NB4 (cell line): ENCODE measurements at regions not wholly inside any gene's neighbourhood (a gene's known extent, or its start where the extent isn't known, plus 50 kb on each side); places are given as distances from the start of the nearest gene placed in this dataset.
"Not testable (repeated sequence)": the region's sequence is repeated elsewhere in the genome, so short reads cannot be mapped to it uniquely, and the experiment has no call there.

Experiments
- POLR2A ChIP-seq: IDR thresholded peaks from 2 replicates; pipeline ENCODE4 v1.6.1; 2011; ENCODE audit warnings: mild to moderate bottlenecking; ENCODE audit not compliant: insufficient read length; ENCODE audit errors: extremely low read depth
- TF ChIP-seq, protein P1 (sequence below): IDR thresholded peaks from one replicate; pipeline ENCODE4 v1.5.1; 2012; ENCODE audit warnings: low read depth, low read length

DNA sequence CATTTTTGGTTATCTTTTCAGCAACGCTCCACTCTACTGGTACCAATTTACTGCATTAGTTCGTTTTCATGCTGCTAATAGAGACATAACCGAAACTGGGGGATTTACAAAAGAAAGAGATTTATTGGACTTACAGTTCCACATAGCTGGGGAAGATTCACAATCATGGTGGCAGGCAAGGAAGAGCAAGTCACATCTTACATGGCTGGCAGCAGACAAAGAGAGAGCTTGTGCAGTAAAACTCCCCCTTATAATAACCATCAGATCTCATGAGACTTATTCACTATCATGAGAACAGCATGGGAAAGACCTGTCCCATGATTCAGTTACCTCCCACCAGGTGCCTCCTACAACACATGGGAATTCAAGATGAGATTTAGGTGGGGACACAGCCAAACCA lies 1474.2 kb upstream of the NUDT12 start:
- TF ChIP-seq, protein P1, sequence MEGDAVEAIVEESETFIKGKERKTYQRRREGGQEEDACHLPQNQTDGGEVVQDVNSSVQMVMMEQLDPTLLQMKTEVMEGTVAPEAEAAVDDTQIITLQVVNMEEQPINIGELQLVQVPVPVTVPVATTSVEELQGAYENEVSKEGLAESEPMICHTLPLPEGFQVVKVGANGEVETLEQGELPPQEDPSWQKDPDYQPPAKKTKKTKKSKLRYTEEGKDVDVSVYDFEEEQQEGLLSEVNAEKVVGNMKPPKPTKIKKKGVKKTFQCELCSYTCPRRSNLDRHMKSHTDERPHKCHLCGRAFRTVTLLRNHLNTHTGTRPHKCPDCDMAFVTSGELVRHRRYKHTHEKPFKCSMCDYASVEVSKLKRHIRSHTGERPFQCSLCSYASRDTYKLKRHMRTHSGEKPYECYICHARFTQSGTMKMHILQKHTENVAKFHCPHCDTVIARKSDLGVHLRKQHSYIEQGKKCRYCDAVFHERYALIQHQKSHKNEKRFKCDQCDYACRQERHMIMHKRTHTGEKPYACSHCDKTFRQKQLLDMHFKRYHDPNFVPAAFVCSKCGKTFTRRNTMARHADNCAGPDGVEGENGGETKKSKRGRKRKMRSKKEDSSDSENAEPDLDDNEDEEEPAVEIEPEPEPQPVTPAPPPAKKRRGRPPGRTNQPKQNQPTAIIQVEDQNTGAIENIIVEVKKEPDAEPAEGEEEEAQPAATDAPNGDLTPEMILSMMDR = not testable (repeated sequence)
- not testable (repeated sequence) for TF ChIP-seq POLR2A
